ENCODE measurements at regions not wholly inside any gene's neighbourhood (a gene's known extent, or its start where the extent isn't known, plus 50 kb on each side); places are given as distances from the start of the nearest gene placed in this dataset.

GRCh38 chr4:106803083-106803482 lies 233.0 kb downstream of the DKK2 start:
- no TSS peak for BruUV-seq (replicated peaks)
- in situ Hi-C loops (cut with MboI) (no loop called here), intact Hi-C loops (cut with micrococcal nuclease; ENCODE audit: unreplicated experiment) (no loop called here)
- ChIA-PET CTCF (no interaction called here), SMC1A (ENCODE audit: uncharacterized antibody, unreplicated experiment) (no interaction called here), RAD21 (ENCODE audit: unreplicated experiment) (no interaction called here), POLR2A (no interaction called here)
- H3K27me3 ChIP-seq (replicated peaks in 1 of 2; ENCODE audit: control insufficient read depth in 2 of 2, insufficient read depth in 2 of 2, low read length in 1 of 2), result no peaks in the 10 kb centered on the region; a peak in 1 of 4 replicates
- H3K79me2 ChIP-seq (ENCODE audit: control insufficient read depth, insufficient read depth, low read length), result no peaks in the 10 kb centered on the region
- no peak overlapping the region for H2AFZ ChIP-seq (ENCODE audit: control insufficient read depth, low read depth, low read length)
- H3K9ac ChIP-seq (ENCODE audit: control insufficient read depth, insufficient read depth, low read length), result no peak overlapping the region
- no peak overlapping the region for H3K4me2 ChIP-seq (ENCODE audit: control insufficient read depth, insufficient read depth)
- no peaks in the 10 kb centered on the region for H3K36me3 ChIP-seq (ENCODE audit: control insufficient read depth in 2 of 2, insufficient read depth in 2 of 2, low read length in 1 of 2)
- no peak overlapping the region for H3K27ac ChIP-seq (ENCODE audit: control insufficient read depth, insufficient read depth)
- no peaks in the 10 kb centered on the region for H3K4me1 ChIP-seq (ENCODE audit: control insufficient read depth, insufficient read depth, low read length)
- no peak for ATAC-seq
- H3K9me3 ChIP-seq (replicated peaks; ENCODE audit: control insufficient read depth, insufficient read depth, low read length), result no peaks in the 10 kb centered on the region
- no peak for DNase-seq (ENCODE audit: low read depth, low spot score)
- TF ChIP-seq, protein P1, sequence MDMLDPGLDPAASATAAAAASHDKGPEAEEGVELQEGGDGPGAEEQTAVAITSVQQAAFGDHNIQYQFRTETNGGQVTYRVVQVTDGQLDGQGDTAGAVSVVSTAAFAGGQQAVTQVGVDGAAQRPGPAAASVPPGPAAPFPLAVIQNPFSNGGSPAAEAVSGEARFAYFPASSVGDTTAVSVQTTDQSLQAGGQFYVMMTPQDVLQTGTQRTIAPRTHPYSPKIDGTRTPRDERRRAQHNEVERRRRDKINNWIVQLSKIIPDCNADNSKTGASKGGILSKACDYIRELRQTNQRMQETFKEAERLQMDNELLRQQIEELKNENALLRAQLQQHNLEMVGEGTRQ (IDR thresholded peaks at IDR 0.05; ENCODE audit: borderline replicate concordance, low read depth, low read length), result no peak
- no peak for TF ChIP-seq BCL3 (IDR thresholded peaks at IDR 0.05; ENCODE audit: borderline replicate concordance, insufficient read depth, low read depth, low read length, poor library complexity, severe bottlenecking)
- TF ChIP-seq JUND (IDR thresholded peaks at IDR 0.05; ENCODE audit: low read depth, low read length), result no peak
- TF ChIP-seq SKIL (IDR thresholded peaks at IDR 0.05; ENCODE audit: low read depth, poor library complexity, severe bottlenecking), result no peak
- no peak for TF ChIP-seq IKZF1 (conservative IDR thresholded peaks at IDR 0.05)
- TF ChIP-seq CBX3 (IDR thresholded peaks at IDR 0.05; ENCODE audit: borderline replicate concordance, low read depth), result no peak
- no peak for TF ChIP-seq FOS (IDR thresholded peaks at IDR 0.05; ENCODE audit: borderline replicate concordance, extremely low read depth, insufficient read length)
- no peak for TF ChIP-seq CEBPB (IDR thresholded peaks at IDR 0.05; ENCODE audit: borderline replicate concordance in 1 of 2, low read depth in 2 of 2, low read length in 2 of 2)
- H4K20me1 ChIP-seq (ENCODE audit: control insufficient read depth, insufficient read depth), result no peaks in the 10 kb centered on the region
- no peak for FAIRE-seq
- 0% methylated on average over 1 of the region's 1 CpG for WGBS (ENCODE audit: insufficient coverage, insufficient replicate concordance, low lambda C conversion rate, missing lambda C conversion rate)
- H3K4me3 ChIP-seq, result no peak overlapping the region
